ENCODE measurements at regions not wholly inside any gene's neighbourhood (a gene's known extent, or its start where the extent isn't known, plus 50 kb on each side); places are given as distances from the start of the nearest gene placed in this dataset.

DNA sequence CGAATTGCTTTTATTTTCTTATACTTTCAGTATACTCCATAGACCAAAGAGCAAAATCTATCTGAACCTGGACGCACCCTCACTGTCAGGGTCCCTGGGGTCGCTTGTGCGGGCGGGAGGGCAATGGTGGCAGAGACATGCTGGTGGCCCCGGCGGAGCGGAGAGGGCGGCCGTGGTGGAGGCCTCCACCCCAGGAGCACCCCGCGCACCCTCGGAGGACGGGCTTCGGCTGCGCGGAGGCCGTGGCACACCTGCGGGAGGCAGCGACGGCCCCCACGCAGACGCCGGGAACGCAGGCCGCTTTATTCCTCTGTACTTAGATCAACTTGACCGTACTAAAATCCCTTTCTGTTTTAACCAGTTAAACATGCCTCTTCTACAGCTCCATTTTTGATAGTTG lies 1077.4 kb downstream of the BRD1 start:
- Histone ChIP-seq H3K27me3 (replicated peaks; ENCODE audit: control insufficient read depth, insufficient read depth, low read length, poor library complexity, severe bottlenecking) (no peaks in the 10 kb centered on the region), H3K9me3 (ENCODE audit: control insufficient read depth, low read length) (no peaks in the 10 kb centered on the region), H3K4me3 (ENCODE audit: insufficient read depth, low read depth, low read length, poor library complexity, severe bottlenecking) (no peak overlapping the region), H3K4me1 (ENCODE audit: control insufficient read depth, insufficient read depth, low read length, poor library complexity, severe bottlenecking) (no peaks in the 10 kb centered on the region), H3K36me3 (ENCODE audit: control insufficient read depth, insufficient read depth, low read length) (no peaks in the 10 kb centered on the region), H3K27ac (ENCODE audit: insufficient read depth, low read length, poor library complexity, severe bottlenecking) (no peak overlapping the region)
- no peak for DNase-seq

- no peak overlapping the region for H3K4me3 ChIP-seq (ENCODE audit: insufficient read depth, low read depth, low read length, poor library complexity, severe bottlenecking)
- H3K36me3 ChIP-seq (ENCODE audit: control insufficient read depth, insufficient read depth, low read length): no peaks in the 10 kb centered on the region
- no peak overlapping the region for H3K27ac ChIP-seq (ENCODE audit: insufficient read depth, low read length, poor library complexity, severe bottlenecking)
- no peak for DNase-seq
- H3K4me1 ChIP-seq (ENCODE audit: control insufficient read depth, insufficient read depth, low read length, poor library complexity, severe bottlenecking): no peaks in the 10 kb centered on the region
- H3K9me3 ChIP-seq (ENCODE audit: control insufficient read depth, low read length): no peaks in the 10 kb centered on the region
- no peaks in the 10 kb centered on the region for H3K27me3 ChIP-seq (replicated peaks; ENCODE audit: control insufficient read depth, insufficient read depth, low read length, poor library complexity, severe bottlenecking)
Observed at GRCh38 chr22:48749555-48750227, 1078.0 kb downstream of the BRD1 start.

- no peak overlapping the region for H3K27ac ChIP-seq (ENCODE audit: insufficient read depth, low read length, poor library complexity, severe bottlenecking)
- no peak for DNase-seq
- no peaks in the 10 kb centered on the region for H3K36me3 ChIP-seq (ENCODE audit: control insufficient read depth, insufficient read depth, low read length)
- H3K9me3 ChIP-seq (ENCODE audit: control insufficient read depth, low read length): no peaks in the 10 kb centered on the region
- H3K4me1 ChIP-seq (ENCODE audit: control insufficient read depth, insufficient read depth, low read length, poor library complexity, severe bottlenecking): no peaks in the 10 kb centered on the region
- no peaks in the 10 kb centered on the region for H3K27me3 ChIP-seq (replicated peaks; ENCODE audit: control insufficient read depth, insufficient read depth, low read length, poor library complexity, severe bottlenecking)
- H3K4me3 ChIP-seq (ENCODE audit: insufficient read depth, low read depth, low read length, poor library complexity, severe bottlenecking): no peak overlapping the region
Observed at GRCh38 chr22:48748860-48749554, 1078.7 kb downstream of the BRD1 start.

- no peaks in the 10 kb centered on the region for H3K4me1 ChIP-seq (ENCODE audit: control insufficient read depth, insufficient read depth, low read length, poor library complexity, severe bottlenecking)
- no peak for DNase-seq
- H3K9me3 ChIP-seq (ENCODE audit: control insufficient read depth, low read length): no peaks in the 10 kb centered on the region
- no peak overlapping the region for H3K27ac ChIP-seq (ENCODE audit: insufficient read depth, low read length, poor library complexity, severe bottlenecking)
- no peaks in the 10 kb centered on the region for H3K36me3 ChIP-seq (ENCODE audit: control insufficient read depth, insufficient read depth, low read length)
- H3K27me3 ChIP-seq (replicated peaks; ENCODE audit: control insufficient read depth, insufficient read depth, low read length, poor library complexity, severe bottlenecking): no peaks in the 10 kb centered on the region
- H3K4me3 ChIP-seq (ENCODE audit: insufficient read depth, low read depth, low read length, poor library complexity, severe bottlenecking): no peak overlapping the region
Observed at GRCh38 chr22:48748113-48748859, 1079.4 kb downstream of the BRD1 start.

GRCh38 chr22:48746789-48747425 lies 1080.8 kb downstream of the BRD1 start:
- no peaks in the 10 kb centered on the region for H3K27me3 ChIP-seq (replicated peaks; ENCODE audit: control insufficient read depth, insufficient read depth, low read length, poor library complexity, severe bottlenecking)
- no peaks in the 10 kb centered on the region for H3K36me3 ChIP-seq (ENCODE audit: control insufficient read depth, insufficient read depth, low read length)
- H3K4me1 ChIP-seq (ENCODE audit: control insufficient read depth, insufficient read depth, low read length, poor library complexity, severe bottlenecking): no peaks in the 10 kb centered on the region
- no peaks in the 10 kb centered on the region for H3K9me3 ChIP-seq (ENCODE audit: control insufficient read depth, low read length)
- H3K4me3 ChIP-seq (ENCODE audit: insufficient read depth, low read depth, low read length, poor library complexity, severe bottlenecking): no peak overlapping the region
- DNase-seq: no peak
- H3K27ac ChIP-seq (ENCODE audit: insufficient read depth, low read length, poor library complexity, severe bottlenecking): no peak overlapping the region

DNA sequence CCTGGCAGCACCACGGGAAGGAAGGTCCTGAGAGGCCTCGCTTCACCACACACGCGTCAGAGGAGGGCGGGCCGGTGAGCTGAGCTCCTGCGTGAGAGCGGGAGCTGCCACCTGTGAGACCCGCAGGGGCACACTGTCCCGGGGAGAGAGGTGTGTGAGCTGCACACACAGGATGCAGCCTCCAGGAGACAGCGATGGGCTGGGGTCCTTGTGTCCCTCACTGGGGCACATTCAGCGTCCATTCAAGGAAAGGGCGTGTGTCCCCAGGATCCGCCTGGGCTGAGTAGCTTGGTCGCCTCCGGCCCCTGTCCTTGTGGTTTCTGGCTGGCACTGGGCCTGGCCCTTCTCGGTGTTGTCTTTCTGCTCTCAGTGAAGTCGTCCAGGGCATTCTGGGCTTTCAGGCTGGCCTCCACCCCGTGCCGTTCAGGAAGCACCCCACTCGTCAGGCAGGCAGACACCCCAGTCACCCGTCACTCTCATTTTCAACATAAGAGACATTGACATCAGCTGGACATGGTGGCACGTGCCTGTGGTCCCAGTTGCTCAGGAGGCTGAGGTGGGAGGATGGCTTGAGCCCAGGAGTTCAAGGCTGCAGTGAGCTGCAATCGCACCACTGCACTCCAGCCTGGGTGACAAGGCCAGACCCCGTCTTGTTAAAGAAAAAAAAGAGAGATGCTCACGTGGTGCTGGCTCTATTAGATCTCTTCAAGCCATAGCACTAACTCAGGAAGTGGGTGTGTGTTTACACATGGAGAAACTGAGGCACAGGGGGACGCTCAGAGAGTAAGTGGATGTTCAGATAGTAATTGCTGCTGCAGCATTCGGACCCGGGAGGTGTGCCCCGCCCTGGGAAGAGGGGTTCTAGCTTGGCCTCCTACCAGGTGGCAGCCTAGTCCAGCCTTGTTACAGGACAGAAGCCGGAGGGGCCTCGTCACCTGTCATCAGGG lies 1081.6 kb downstream of the BRD1 start:
- Histone ChIP-seq H3K9me3 (ENCODE audit: control insufficient read depth, low read length) (no peaks in the 10 kb centered on the region), H3K4me3 (ENCODE audit: insufficient read depth, low read depth, low read length, poor library complexity, severe bottlenecking) (no peak overlapping the region), H3K36me3 (ENCODE audit: control insufficient read depth, insufficient read depth, low read length) (no peaks in the 10 kb centered on the region), H3K27me3 (replicated peaks; ENCODE audit: control insufficient read depth, insufficient read depth, low read length, poor library complexity, severe bottlenecking) (no peaks in the 10 kb centered on the region), H3K4me1 (ENCODE audit: control insufficient read depth, insufficient read depth, low read length, poor library complexity, severe bottlenecking) (no peaks in the 10 kb centered on the region), H3K27ac (ENCODE audit: insufficient read depth, low read length, poor library complexity, severe bottlenecking) (no peak overlapping the region)
- DNase-seq: no peak

GRCh38 chr22:48744967-48745841 lies 1082.5 kb downstream of the BRD1 start:
- no peak for DNase-seq
- Histone ChIP-seq H3K27me3 (replicated peaks; ENCODE audit: control insufficient read depth, insufficient read depth, low read length, poor library complexity, severe bottlenecking) (no peaks in the 10 kb centered on the region), H3K4me3 (ENCODE audit: insufficient read depth, low read depth, low read length, poor library complexity, severe bottlenecking) (no peak overlapping the region), H3K27ac (ENCODE audit: insufficient read depth, low read length, poor library complexity, severe bottlenecking) (no peak overlapping the region), H3K36me3 (ENCODE audit: control insufficient read depth, insufficient read depth, low read length) (no peaks in the 10 kb centered on the region), H3K9me3 (ENCODE audit: control insufficient read depth, low read length) (no peaks in the 10 kb centered on the region), H3K4me1 (ENCODE audit: control insufficient read depth, insufficient read depth, low read length, poor library complexity, severe bottlenecking) (no peaks in the 10 kb centered on the region)

DNA sequence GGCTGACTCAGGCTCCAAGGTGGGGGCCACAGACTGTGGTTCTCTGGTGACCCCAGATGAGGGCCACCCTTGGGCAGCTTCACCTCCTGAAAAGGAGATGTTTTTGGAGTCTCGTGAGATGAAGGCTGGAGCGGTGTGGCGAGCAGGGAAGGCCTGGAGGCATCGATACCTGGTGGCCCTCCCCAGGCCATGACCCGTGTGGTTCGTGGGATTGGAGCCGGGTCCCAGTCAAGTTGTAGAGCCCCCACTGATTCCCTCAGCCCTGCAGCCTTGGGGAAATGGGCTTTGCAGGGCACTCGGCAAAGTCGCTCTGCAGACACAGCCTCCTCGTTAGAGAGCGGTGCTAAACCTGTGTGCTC lies 1083.4 kb downstream of the BRD1 start:
- Histone ChIP-seq H3K27ac (ENCODE audit: insufficient read depth, low read length, poor library complexity, severe bottlenecking) (no peak overlapping the region), H3K4me3 (ENCODE audit: insufficient read depth, low read depth, low read length, poor library complexity, severe bottlenecking) (no peak overlapping the region), H3K27me3 (replicated peaks; ENCODE audit: control insufficient read depth, insufficient read depth, low read length, poor library complexity, severe bottlenecking) (no peaks in the 10 kb centered on the region), H3K4me1 (ENCODE audit: control insufficient read depth, insufficient read depth, low read length, poor library complexity, severe bottlenecking) (no peaks in the 10 kb centered on the region), H3K9me3 (ENCODE audit: control insufficient read depth, low read length) (no peaks in the 10 kb centered on the region), H3K36me3 (ENCODE audit: control insufficient read depth, insufficient read depth, low read length) (no peaks in the 10 kb centered on the region)
- DNase-seq: no peak
